ENCODE measurements at regions not wholly inside any gene's neighbourhood (a gene's known extent, or its start where the extent isn't known, plus 50 kb on each side); places are given as distances from the start of the nearest gene placed in this dataset.

GRCh38 chr16:16830973-16831372, 452.0 kb downstream of the NPIPA7 start:
- TF ChIP-seq EZH2phosphoT487 (IDR thresholded peaks at IDR 0.05; ENCODE audit: insufficient read depth, low read depth) = no peak
- no peak for TF ChIP-seq EZH2 (IDR thresholded peaks at IDR 0.05; ENCODE audit: insufficient read depth, poor library complexity, severe bottlenecking)
